Upper lobe of right lung (tissue), 1 donor: ENCODE measurements at regions not wholly inside any gene's neighbourhood (a gene's known extent, or its start where the extent isn't known, plus 50 kb on each side); places are given as distances from the start of the nearest gene placed in this dataset.

ENCODE experiments used
- ATAC-seq: fragments of 200-7000 bp; cut with Tn5 transposase; one replicate; pipeline ENCODE4 v1.9.1; 2020; ENCODE audit warnings: mild to moderate bottlenecking, moderate library complexity
- DNase-seq: peaks from one replicate; pipeline ENCODE4 v3.0.0-alpha.2; 2020
- H3K27ac ChIP-seq: fragments of 200-600 bp; one replicate; pipeline ENCODE4 v1.8.0; 2022
- H3K27me3 ChIP-seq: fragments of 200-600 bp; one replicate; pipeline ENCODE4 v1.8.0; 2022; ENCODE audit warnings: mild to moderate bottlenecking
- H3K36me3 ChIP-seq: fragments of 200-600 bp; one replicate; pipeline ENCODE4 v1.8.0; 2022
- H3K4me1 ChIP-seq: fragments of 200-600 bp; one replicate; pipeline ENCODE4 v1.8.0; 2022
- H3K4me3 ChIP-seq: fragments of 200-600 bp; one replicate; pipeline ENCODE4 v1.8.0; 2022; ENCODE audit warnings: mild to moderate bottlenecking
- H3K9me3 ChIP-seq: fragments of 200-600 bp; one replicate; pipeline ENCODE4 v1.8.0; 2022
- intact Hi-C: fragments of 100-400 bp; cut with DNase I; formaldehyde crosslinking; loops from one replicate; pipeline ENCODE4 v1.11.0; 2022
- TF ChIP-seq, protein P1 (sequence below): fragments of 200-600 bp; IDR thresholded peaks from one replicate; pipeline ENCODE4 v1.8.0; 2022; ENCODE audit warnings: antibody characterized with exemption
- donor health status: DM: no; HTN: yes; CAD: no; lungs with severe emphysema.

DNA sequence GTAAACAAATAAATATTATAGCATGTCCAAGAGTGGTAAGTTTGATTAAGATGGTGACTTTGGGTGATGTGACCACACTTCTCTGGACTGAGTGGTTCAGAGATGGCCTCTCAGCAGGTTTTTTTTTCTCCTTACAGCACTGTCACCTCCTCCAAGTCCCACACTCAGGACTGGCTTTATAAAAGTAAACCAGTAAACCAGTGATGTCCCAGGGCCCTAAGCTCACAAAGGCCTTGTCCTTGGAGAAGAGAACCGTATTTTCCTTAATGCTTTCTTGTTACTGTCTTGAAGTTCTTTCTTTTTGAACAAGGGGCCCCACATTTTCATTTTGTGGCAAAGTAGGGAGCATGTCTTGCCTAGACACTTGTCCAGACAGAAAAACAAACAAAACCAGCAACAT is 274.0 kb downstream of the MYCN start:
- intact Hi-C loops, result no loop called here
- H3K36me3 ChIP-seq, result no peaks in the 10 kb centered on the region
- no peak overlapping the region for H3K27ac ChIP-seq
- no peaks in the 10 kb centered on the region for H3K9me3 ChIP-seq
- no peak overlapping the region for H3K4me3 ChIP-seq
- ATAC-seq, result no peak
- H3K4me1 ChIP-seq, result no peaks in the 10 kb centered on the region
- TF ChIP-seq, protein P1, sequence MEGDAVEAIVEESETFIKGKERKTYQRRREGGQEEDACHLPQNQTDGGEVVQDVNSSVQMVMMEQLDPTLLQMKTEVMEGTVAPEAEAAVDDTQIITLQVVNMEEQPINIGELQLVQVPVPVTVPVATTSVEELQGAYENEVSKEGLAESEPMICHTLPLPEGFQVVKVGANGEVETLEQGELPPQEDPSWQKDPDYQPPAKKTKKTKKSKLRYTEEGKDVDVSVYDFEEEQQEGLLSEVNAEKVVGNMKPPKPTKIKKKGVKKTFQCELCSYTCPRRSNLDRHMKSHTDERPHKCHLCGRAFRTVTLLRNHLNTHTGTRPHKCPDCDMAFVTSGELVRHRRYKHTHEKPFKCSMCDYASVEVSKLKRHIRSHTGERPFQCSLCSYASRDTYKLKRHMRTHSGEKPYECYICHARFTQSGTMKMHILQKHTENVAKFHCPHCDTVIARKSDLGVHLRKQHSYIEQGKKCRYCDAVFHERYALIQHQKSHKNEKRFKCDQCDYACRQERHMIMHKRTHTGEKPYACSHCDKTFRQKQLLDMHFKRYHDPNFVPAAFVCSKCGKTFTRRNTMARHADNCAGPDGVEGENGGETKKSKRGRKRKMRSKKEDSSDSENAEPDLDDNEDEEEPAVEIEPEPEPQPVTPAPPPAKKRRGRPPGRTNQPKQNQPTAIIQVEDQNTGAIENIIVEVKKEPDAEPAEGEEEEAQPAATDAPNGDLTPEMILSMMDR, result no peak
- DNase-seq, result no peak
- no peaks in the 10 kb centered on the region for H3K27me3 ChIP-seq

DNA sequence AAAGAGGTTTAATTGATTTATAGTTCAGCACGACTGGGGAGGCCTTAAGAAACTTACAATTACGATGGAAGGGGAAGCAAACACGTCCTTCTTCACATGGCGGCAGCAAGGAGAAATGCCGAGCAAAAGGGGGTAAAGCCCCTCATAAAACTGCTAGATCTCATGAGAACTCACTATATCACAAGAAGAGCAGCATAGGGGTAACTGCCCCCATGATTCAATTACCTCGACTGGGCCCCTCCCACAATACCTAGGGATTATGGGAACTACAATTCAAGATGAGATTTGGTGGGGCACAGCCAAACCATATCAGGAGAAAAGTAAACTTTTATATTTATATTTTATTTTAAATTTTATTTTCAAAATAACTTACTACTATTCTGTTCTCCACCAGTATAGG is 272.0 kb downstream of the MYCN start:
- intact Hi-C loops, result no loop called here

DNA sequence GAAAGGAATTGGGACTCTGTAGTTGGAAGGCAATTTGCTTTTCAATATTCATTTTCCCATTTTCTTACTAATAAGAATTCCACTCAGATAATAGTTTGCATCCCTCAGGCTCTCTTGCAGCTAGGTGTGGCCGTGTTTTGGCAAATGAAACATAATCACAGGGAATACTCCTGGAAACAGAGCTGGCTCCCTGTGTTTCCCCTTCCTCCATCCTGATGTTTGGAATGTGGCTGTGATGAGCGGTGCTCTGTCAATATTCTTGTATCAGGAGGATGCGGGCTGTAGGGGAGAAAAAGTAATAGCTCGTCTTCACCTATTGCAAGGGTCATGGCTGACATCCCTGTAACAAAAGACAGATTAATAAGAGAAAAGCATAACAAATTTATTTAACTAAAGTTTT is 271.0 kb downstream of the MYCN start:
- intact Hi-C loops, result no loop called here
- no peak for DNase-seq
- no peaks in the 10 kb centered on the region for H3K36me3 ChIP-seq
- no peak overlapping the region for H3K27ac ChIP-seq
- H3K27me3 ChIP-seq, result no peaks in the 10 kb centered on the region
- TF ChIP-seq, protein P1, result no peak
- ATAC-seq, result no peak
- no peaks in the 10 kb centered on the region for H3K4me1 ChIP-seq
- no peaks in the 10 kb centered on the region for H3K9me3 ChIP-seq
- H3K4me3 ChIP-seq, result no peak overlapping the region

More for the DNA sequence above, 272.0 kb downstream of the MYCN start:
- Histone ChIP-seq H3K9me3 (no peaks in the 10 kb centered on the region), H3K4me1 (no peaks in the 10 kb centered on the region), H3K27me3 (no peaks in the 10 kb centered on the region), H3K27ac (no peak overlapping the region), H3K4me3 (no peak overlapping the region), H3K36me3 (no peaks in the 10 kb centered on the region)
- DNase-seq (no peak), ATAC-seq (no peak)
- TF ChIP-seq, protein P1, result no peak

DNA sequence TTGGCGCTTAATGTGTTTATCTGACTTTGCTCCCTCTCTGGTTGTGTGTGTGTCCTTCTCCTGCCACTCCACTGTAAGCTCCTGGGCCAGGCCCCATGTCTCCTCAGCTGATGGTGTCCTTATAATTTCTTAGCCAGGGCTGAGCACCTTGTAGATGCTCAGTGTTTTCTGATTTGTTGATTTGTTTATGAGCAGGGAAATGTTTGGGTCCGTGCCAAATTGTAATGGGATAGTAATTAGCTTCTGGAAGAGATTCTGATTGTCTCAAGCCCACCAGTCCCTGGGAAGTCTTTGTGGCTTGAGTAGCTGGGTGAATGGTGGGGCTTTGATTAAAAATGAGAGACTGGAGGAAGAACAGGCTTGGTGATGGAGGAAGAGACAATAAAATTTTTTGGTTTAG is 270.5 kb downstream of the MYCN start:
- Histone ChIP-seq H3K9me3 (no peaks in the 10 kb centered on the region), H3K4me1 (no peaks in the 10 kb centered on the region), H3K27ac (no peak overlapping the region), H3K36me3 (no peaks in the 10 kb centered on the region), H3K27me3 (no peaks in the 10 kb centered on the region), H3K4me3 (no peak overlapping the region)
- intact Hi-C loops, result no loop called here
- ATAC-seq (no peak), DNase-seq (no peak)
- TF ChIP-seq, protein P1, result no peak

DNA sequence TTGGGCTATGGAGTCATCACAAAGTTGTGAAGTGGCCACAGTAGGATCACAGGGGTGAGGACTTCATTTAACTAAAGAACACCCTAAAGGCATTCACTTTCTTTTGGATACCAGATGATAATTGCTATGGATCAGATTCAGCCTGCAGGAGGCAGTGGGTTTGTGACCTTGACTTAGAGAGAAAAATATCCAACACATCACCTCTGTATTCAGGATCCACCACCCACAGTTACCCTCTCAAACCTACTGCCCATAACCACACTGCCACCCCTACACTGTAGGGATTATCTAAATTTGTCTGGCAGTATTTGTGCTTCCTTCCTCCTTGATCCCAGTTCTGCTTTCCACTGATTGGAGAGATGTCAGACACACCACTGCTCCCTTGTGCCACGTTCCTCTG is 269.4 kb downstream of the MYCN start:
- Histone ChIP-seq H3K4me1 (no peaks in the 10 kb centered on the region), H3K36me3 (no peaks in the 10 kb centered on the region), H3K27me3 (no peaks in the 10 kb centered on the region), H3K27ac (no peak overlapping the region), H3K9me3 (no peaks in the 10 kb centered on the region), H3K4me3 (no peak overlapping the region)
- no peak for DNase-seq
- no peak for ATAC-seq
- intact Hi-C loops, result no loop called here
- TF ChIP-seq, protein P1, result no peak

DNA sequence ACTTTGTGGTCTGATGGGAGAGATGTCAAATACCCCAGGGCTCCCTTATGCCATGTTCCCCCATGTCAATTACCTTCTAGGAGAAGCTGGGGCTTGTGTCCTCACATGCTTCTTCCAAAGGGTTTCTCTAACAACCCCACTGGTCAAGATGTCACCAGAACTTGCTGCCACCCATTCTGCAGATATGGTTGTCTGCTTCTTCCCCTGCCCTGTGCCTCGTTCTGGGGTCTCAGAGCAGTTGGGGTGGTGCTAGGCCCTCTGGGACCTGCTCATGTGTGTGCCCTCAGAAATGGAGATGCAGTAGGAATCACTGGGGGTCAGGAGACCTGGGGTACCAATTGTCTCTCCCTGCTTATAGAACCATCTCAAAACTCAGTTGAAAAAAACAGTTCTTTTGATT is 268.6 kb downstream of the MYCN start:
- Histone ChIP-seq H3K9me3 (no peaks in the 10 kb centered on the region), H3K4me3 (no peak overlapping the region), H3K4me1 (no peaks in the 10 kb centered on the region), H3K27ac (no peak overlapping the region), H3K36me3 (no peaks in the 10 kb centered on the region), H3K27me3 (no peaks in the 10 kb centered on the region)
- no peak for DNase-seq
- TF ChIP-seq, protein P1, result no peak
- intact Hi-C loops, result no loop called here
- ATAC-seq, result no peak
